PFSK-1 (cell line): ENCODE measurements at regions not wholly inside any gene's neighbourhood (a gene's known extent, or its start where the extent isn't known, plus 50 kb on each side); places are given as distances from the start of the nearest gene placed in this dataset.

Source experiments
- FOXP2 ChIP-seq: optimal IDR thresholded peaks from 2 replicates; pipeline ENCODE3; 2011; ENCODE audit warnings: borderline replicate concordance, control low read depth, inconsistent platforms; ENCODE audit not compliant: insufficient read depth; ENCODE audit errors: extremely low read length, extremely low read depth
- POLR2AphosphoS5 ChIP-seq: IDR thresholded peaks from 2 replicates; pipeline ENCODE4 v1.6.1; 2012; ENCODE audit warnings: low read depth, mild to moderate bottlenecking, control low read depth, low read length, moderate library complexity
- SIN3A ChIP-seq: IDR thresholded peaks from 2 replicates; pipeline ENCODE4 v1.6.1; 2012; ENCODE audit warnings: mild to moderate bottlenecking, low read length, moderate library complexity, borderline replicate concordance; ENCODE audit not compliant: insufficient read depth
- TAF1 ChIP-seq: IDR thresholded peaks from 2 replicates; pipeline ENCODE4 v1.6.1; 2012; ENCODE audit warnings: low read length, control low read depth, borderline replicate concordance; ENCODE audit not compliant: insufficient read depth
- TF ChIP-seq, protein P1 (sequence below), 2 experiments: IDR thresholded peaks; 2 replicates each; pipeline versions ENCODE4 v1.6.1 to v1.8.0; 2011 to 2012; ENCODE audit warnings: low read depth in 2 of 2, low read length in 2 of 2, control low read depth in 1 of 2, inconsistent platforms in 1 of 2, mild to moderate bottlenecking in 1 of 2, moderate library complexity in 1 of 2; ENCODE audit not compliant: insufficient read depth in 1 of 2

DNA sequence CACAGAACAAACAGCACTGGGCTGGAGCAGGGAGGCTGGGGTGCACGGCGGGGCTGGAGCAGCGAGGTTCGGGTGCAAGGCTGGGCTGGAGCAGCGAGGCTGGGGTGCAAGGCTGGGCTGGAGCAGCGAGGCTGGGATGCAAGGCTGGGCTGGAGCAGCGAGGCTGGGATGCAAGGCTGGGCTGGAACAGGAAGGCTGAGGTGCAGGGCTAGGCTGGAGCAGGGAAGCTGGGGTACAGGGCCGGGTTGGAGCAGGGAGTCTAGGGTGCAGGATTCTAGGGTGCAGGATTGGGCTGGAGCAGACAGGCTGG lies 198.5 kb downstream of the BRD1 start:
- TF ChIP-seq TAF1 (no peak), POLR2AphosphoS5 (no peak), FOXP2 (no peak), SIN3A (no peak)
- TF ChIP-seq, protein P1, sequence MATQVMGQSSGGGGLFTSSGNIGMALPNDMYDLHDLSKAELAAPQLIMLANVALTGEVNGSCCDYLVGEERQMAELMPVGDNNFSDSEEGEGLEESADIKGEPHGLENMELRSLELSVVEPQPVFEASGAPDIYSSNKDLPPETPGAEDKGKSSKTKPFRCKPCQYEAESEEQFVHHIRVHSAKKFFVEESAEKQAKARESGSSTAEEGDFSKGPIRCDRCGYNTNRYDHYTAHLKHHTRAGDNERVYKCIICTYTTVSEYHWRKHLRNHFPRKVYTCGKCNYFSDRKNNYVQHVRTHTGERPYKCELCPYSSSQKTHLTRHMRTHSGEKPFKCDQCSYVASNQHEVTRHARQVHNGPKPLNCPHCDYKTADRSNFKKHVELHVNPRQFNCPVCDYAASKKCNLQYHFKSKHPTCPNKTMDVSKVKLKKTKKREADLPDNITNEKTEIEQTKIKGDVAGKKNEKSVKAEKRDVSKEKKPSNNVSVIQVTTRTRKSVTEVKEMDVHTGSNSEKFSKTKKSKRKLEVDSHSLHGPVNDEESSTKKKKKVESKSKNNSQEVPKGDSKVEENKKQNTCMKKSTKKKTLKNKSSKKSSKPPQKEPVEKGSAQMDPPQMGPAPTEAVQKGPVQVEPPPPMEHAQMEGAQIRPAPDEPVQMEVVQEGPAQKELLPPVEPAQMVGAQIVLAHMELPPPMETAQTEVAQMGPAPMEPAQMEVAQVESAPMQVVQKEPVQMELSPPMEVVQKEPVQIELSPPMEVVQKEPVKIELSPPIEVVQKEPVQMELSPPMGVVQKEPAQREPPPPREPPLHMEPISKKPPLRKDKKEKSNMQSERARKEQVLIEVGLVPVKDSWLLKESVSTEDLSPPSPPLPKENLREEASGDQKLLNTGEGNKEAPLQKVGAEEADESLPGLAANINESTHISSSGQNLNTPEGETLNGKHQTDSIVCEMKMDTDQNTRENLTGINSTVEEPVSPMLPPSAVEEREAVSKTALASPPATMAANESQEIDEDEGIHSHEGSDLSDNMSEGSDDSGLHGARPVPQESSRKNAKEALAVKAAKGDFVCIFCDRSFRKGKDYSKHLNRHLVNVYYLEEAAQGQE (IDR thresholded peaks at IDR 0.05; ENCODE audit: insufficient read depth in 1 of 2, low read depth in 2 of 2, low read length in 2 of 2) = no peak

DNA sequence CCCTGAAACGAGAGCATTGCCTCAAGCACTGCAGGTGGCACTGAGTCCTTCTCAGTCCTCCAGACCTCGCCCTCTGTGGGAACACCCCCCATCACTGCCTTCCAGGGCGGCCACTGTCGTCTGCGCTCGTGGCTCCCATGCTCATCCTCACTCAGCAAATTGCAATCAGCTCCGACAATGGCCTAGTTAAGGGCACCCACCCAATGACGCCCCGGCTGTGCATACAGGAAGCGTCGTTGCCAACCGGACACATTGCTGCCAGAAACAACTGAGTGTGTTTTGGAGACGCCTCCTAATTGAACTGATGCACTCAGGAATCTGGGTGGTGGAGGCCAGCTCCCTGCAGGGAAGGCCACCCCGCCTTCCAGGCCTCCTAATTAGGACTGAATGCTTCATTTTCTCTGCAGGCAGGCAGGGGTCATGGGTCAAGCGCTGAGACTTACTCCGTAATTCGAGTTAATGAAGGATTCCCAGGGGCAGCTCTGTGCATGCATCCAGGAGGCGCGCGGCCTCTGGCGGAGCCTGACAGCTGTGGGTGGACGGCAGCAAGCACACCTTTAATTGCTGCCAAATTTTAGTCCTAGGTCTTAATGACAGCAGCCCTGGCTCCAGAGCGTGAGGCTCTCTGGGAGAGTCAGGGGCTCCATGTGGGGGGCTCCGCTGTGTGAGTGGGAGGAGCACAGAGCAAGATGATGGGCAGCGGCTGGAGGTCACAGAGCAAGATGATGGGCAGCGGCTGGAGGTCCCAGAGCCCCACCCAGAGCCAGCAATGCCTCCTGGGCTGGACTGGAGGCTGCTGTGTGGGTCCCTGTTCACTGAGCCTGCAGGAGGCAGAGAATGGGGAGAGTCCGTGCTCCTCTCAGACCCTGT lies 199.0 kb downstream of the BRD1 start:
- TF ChIP-seq FOXP2 (no peak), TAF1 (no peak), SIN3A (no peak), POLR2AphosphoS5 (no peak)
- TF ChIP-seq, protein P1 (IDR thresholded peaks at IDR 0.05; ENCODE audit: insufficient read depth in 1 of 2, low read depth in 2 of 2, low read length in 2 of 2) = no peak

DNA sequence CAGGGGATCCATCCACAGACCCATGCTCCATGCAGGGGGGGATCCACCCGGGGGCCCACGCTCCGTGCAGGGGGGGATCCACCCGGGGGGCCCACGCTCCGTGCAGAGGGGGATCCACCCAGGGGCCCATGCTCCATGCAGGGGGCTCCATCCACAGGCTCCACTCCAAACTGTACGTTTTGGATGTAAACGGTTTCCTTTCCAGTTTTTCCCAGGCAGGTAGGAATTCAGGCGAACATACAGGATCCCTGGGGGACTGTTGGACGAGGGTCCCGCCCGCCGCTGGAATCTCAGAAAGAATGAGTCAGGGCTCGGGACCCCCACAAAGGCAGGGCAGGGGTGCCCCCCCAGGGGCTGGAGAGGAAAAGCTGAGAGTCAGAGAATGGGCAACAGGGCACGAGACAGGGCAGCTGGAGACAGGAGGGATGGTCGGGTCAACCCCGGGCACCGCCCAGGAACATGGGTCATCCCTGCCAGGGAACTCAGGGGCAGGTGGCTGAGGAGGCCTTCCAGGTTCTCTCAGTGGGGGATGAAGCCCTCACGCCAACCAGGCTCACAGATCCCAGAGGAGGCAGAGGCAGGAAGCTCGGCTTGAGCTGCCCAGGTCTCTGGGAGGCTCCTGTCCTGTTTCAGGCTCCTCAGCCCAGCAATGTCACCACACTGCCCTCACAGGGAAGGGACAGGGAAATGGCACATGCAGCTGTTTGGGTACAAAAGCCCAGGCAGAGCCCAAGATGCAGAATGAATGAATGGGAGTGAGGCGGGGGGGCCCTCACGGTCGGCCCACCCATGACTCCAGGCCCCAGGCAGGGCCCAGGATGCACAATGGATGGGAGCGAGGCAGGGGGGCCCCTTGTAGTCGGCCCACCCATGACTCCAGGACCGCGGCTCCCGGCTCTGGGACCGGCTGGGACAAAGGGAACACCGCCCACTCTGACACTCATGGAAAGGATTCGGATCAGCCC lies 200.2 kb downstream of the BRD1 start:
- TF ChIP-seq FOXP2 = no peak
- no peak for TF ChIP-seq TAF1
- no peak for TF ChIP-seq POLR2AphosphoS5
- TF ChIP-seq, protein P1 (IDR thresholded peaks at IDR 0.05; ENCODE audit: insufficient read depth in 1 of 2, low read depth in 2 of 2, low read length in 2 of 2) = no peak
- TF ChIP-seq SIN3A = no peak

DNA sequence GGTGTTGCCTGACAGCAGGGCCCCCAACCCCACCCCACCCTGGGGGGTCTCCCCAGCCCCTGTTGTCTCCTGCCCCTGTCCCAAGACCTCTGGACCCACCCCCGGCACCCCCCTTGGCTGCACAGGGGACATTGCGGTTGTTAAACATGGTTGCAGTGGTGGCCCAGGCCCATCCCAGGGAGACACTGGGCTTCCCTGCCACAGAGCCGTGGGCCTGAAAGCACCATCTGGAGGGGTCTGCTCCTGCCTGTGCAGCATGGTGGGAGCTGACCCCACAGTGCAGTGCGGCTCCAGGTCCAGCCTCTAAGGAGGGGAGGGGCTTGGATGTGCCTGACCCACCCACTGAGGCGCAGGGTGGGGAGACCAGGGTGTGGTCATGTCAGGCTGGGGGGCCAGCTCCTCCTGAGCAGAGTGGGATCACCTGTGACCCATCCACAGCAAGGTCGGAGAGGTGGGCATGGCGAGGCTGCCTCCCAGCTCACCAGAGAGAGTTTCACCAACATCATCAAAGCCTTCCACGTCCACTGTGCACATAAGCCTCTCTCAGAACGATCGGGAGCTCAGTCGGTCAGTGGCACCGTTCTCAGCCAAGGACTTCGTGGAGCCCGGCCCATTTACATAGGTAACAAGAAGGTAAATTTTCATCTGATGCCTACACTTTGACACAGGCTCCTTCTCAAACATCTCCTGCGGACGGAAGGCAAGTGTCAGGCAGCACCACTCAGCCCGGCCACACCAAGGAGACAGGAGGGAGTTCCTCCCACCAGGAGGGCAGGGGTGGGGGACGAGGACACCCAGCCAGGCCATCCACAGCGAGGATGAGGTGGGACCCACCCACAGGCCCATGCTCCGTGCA lies 201.1 kb downstream of the BRD1 start:
- TF ChIP-seq, protein P1 (IDR thresholded peaks at IDR 0.05; ENCODE audit: insufficient read depth in 1 of 2, low read depth in 2 of 2, low read length in 2 of 2) = no peak
